Glutamatergic neuron (in vitro differentiated cells): ENCODE measurements at regions not wholly inside any gene's neighbourhood (a gene's known extent, or its start where the extent isn't known, plus 50 kb on each side); places are given as distances from the start of the nearest gene placed in this dataset.

Source experiments
- DNase-seq: peaks from one replicate; pipeline ENCODE4 v3.0.0; 2022
- H3K27ac Mint-ChIP-seq: one replicate; pipeline ENCODE4 v1.8.0; 2020; ENCODE audit warnings: mild to moderate bottlenecking, mixed read lengths, inconsistent platforms; ENCODE audit not compliant: unreplicated experiment
- H3K27me3 Mint-ChIP-seq: one replicate; pipeline ENCODE4 v1.8.0; 2020; ENCODE audit warnings: mild to moderate bottlenecking, moderate library complexity, mixed read lengths, inconsistent platforms; ENCODE audit not compliant: unreplicated experiment
- H3K36me3 Mint-ChIP-seq: one replicate; pipeline ENCODE4 v1.8.0; 2020; ENCODE audit warnings: mild to moderate bottlenecking, mixed read lengths, inconsistent platforms; ENCODE audit not compliant: unreplicated experiment
- H3K4me1 Mint-ChIP-seq: one replicate; pipeline ENCODE4 v1.8.0; 2020; ENCODE audit warnings: mild to moderate bottlenecking, low read depth, mixed read lengths, inconsistent platforms; ENCODE audit not compliant: unreplicated experiment
- H3K4me3 Mint-ChIP-seq: one replicate; pipeline ENCODE4 v1.8.0; 2020; ENCODE audit warnings: mild to moderate bottlenecking, mixed read lengths, inconsistent platforms; ENCODE audit not compliant: unreplicated experiment
- H3K9me3 Mint-ChIP-seq: one replicate; pipeline ENCODE4 v1.8.0; 2020; ENCODE audit warnings: mild to moderate bottlenecking, moderate library complexity, mixed read lengths, inconsistent platforms; ENCODE audit not compliant: unreplicated experiment
- CTCF ChIP-seq: fragments of 200-600 bp; sonication (generic); IDR thresholded peaks from one replicate; pipeline ENCODE4 v1.5.0; 2021; ENCODE audit not compliant: partially characterized antibody, unreplicated experiment

GRCh38 chr5:40406741-40407211, 272.9 kb upstream of the PTGER4 start:
- H3K4me1 Mint-ChIP-seq = peaks cover 16% of the 10 kb centered on the region
- H3K4me3 Mint-ChIP-seq = no peak overlapping the region
- no peaks in the 10 kb centered on the region for H3K36me3 Mint-ChIP-seq
- peak overlapping the region; percentile 3 for H3K27ac Mint-ChIP-seq
- no peak for DNase-seq
- no peaks in the 10 kb centered on the region for H3K27me3 Mint-ChIP-seq
- TF ChIP-seq CTCF = no peak
- H3K9me3 Mint-ChIP-seq = peaks cover 1% of the 10 kb centered on the region

- peaks cover 3% of the 10 kb centered on the region for H3K27me3 Mint-ChIP-seq
- H3K36me3 Mint-ChIP-seq = no peaks in the 10 kb centered on the region
- no peak overlapping the region for H3K27ac Mint-ChIP-seq
- H3K9me3 Mint-ChIP-seq = no peaks in the 10 kb centered on the region
- H3K4me1 Mint-ChIP-seq = peaks cover 22% of the 10 kb centered on the region
- TF ChIP-seq CTCF = no peak
- no peak for DNase-seq
- no peak overlapping the region for H3K4me3 Mint-ChIP-seq
Measured at GRCh38 chr5:40405996-40406740, 273.5 kb upstream of the PTGER4 start.

- Mint-ChIP-seq H3K9me3 (no peaks in the 10 kb centered on the region), H3K4me3 (no peak overlapping the region), H3K27ac (no peak overlapping the region), H3K4me1 (peaks cover 23% of the 10 kb centered on the region), H3K36me3 (no peaks in the 10 kb centered on the region), H3K27me3 (peaks cover 3% of the 10 kb centered on the region)
- no peak for TF ChIP-seq CTCF
- no peak for DNase-seq
Measured at GRCh38 chr5:40405230-40405629, 274.5 kb upstream of the PTGER4 start.

- peaks cover 3% of the 10 kb centered on the region for H3K27me3 Mint-ChIP-seq
- H3K9me3 Mint-ChIP-seq = no peaks in the 10 kb centered on the region
- H3K27ac Mint-ChIP-seq = no peak overlapping the region
- no peak overlapping the region for H3K4me3 Mint-ChIP-seq
- no peaks in the 10 kb centered on the region for H3K36me3 Mint-ChIP-seq
- TF ChIP-seq CTCF = no peak
- peaks cover 23% of the 10 kb centered on the region for H3K4me1 Mint-ChIP-seq
- no peak for DNase-seq
Measured at GRCh38 chr5:40404613-40405012, 275.1 kb upstream of the PTGER4 start.

- Mint-ChIP-seq H3K27me3 (peaks cover 3% of the 10 kb centered on the region), H3K9me3 (no peaks in the 10 kb centered on the region), H3K4me3 (peak overlapping the region; percentile 26), H3K27ac (no peak overlapping the region), H3K36me3 (no peaks in the 10 kb centered on the region), H3K4me1 (peaks cover 23% of the 10 kb centered on the region)
- no peak for TF ChIP-seq CTCF
- DNase-seq = no peak
Measured at GRCh38 chr5:40402007-40402364, 277.7 kb upstream of the PTGER4 start.
